Breast epithelium (tissue), 4 donors: ENCODE measurements at regions not wholly inside any gene's neighbourhood (a gene's known extent, or its start where the extent isn't known, plus 50 kb on each side); places are given as distances from the start of the nearest gene placed in this dataset.

Experiments used
- DNase-seq, 2 donors: peaks; one replicate each; pipeline ENCODE4 v3.0.0-alpha.2; 2019; ENCODE audit warnings: low spot score in 2 of 2
- H3K27ac ChIP-seq, 2 donors: fragments of 200-600 bp; sonication (generic) in 1 of 2; one replicate each; pipeline ENCODE4 v1.5.1; 2016 to 2019; ENCODE audit warnings: mild to moderate bottlenecking in 1 of 2
- H3K27me3 ChIP-seq, 2 donors: fragments of 200-600 bp; sonication (generic) in 1 of 2; one replicate each; pipeline versions ENCODE4 v1.5.1 to v1.6.0; 2017 to 2019; ENCODE audit warnings: control low read depth in 1 of 2, mild to moderate bottlenecking in 1 of 2
- H3K36me3 ChIP-seq: fragments of 200-600 bp; one replicate; pipeline ENCODE4 v1.5.1; 2019
- H3K4me1 ChIP-seq, 2 donors: fragments of 200-600 bp; sonication (generic); one replicate each; pipeline ENCODE4 v1.5.1; 2016 to 2019; ENCODE audit warnings: control low read depth in 1 of 2
- H3K4me3 ChIP-seq, 3 donors: fragments of 200-600 bp; sonication (generic); 1 replicate in 2 of 3; 2 replicates in 1 of 3; pipeline ENCODE4 v1.5.1; 2016 to 2019; ENCODE audit warnings: mild to moderate bottlenecking in 3 of 3, moderate library complexity in 2 of 3
- H3K9me3 ChIP-seq, 2 donors: fragments of 200-600 bp; sonication (generic) in 1 of 2; one replicate each; pipeline ENCODE4 v1.5.1; 2016 to 2019; ENCODE audit warnings: control low read depth in 1 of 2
- CTCF ChIP-seq, 3 donors: fragments of 450-650 bp; IDR thresholded peaks; one replicate each; pipeline ENCODE4 v1.5.1; 2016 to 2017; ENCODE audit warnings: antibody characterized with exemption in 3 of 3, mild to moderate bottlenecking in 3 of 3, moderate library complexity in 3 of 3
- POLR2A ChIP-seq: fragments of 450-650 bp; IDR thresholded peaks from one replicate; pipeline ENCODE4 v1.6.1; 2016; ENCODE audit warnings: antibody characterized with exemption, mild to moderate bottlenecking, moderate library complexity
- POLR2AphosphoS5 ChIP-seq, 3 donors: sonication (generic); formaldehyde crosslinking; IDR thresholded peaks; one replicate each; pipeline ENCODE4 v1.6.1; 2017; ENCODE audit warnings: antibody characterized with exemption in 3 of 3
- intact Hi-C: fragments of 100-400 bp; cut with DNase I; formaldehyde crosslinking; loops from one replicate; pipeline ENCODE4 v1.15.1; 2023; ENCODE audit warnings: low total_unique reads

DNA sequence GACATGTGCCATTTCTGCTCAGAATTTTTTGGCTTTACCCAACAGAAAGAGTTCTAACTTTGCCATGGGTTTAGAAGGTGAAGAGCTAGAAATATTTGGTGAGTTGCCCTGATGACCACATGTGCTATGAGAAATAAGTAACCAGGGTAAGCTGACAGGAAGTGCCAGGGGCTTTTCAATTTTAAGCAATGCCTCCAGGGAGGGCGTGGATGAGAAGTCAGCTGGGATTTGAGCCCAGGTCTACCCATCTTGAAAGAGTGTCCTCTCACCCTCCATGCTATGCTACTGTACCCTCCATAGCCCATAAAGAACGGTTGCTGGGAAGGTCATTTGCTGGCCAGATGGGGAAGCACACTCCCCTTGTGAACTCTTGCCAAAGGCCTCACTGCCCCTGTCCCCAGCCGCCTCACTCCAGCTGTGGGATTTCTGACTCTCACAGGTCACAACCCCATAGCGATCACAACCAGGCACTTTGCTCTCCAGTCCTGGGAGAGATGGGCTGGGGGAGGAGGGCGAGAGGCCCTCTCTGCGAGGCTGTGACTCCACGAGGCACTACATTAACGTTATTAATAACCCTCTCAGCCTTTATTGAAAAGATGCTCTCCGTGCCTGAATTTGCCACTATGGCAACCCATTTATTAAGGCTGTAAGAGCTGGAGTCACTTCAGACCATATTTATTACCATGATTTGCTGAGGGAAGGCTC lies 291.1 kb downstream of the DHX35 start:
- Histone ChIP-seq H3K27ac (no peak overlapping the region), H3K4me1 (no peaks in the 10 kb centered on the region), H3K36me3 (no peaks in the 10 kb centered on the region), H3K4me3 (no peak overlapping the region), H3K9me3 (no peaks in the 10 kb centered on the region), H3K27me3 (no peaks in the 10 kb centered on the region)
- no peak for DNase-seq
- TF ChIP-seq POLR2A (no peak), CTCF (IDR thresholded peaks at IDR 0.05) (no peak), POLR2AphosphoS5 (IDR thresholded peaks at IDR 0.05) (no peak)
- intact Hi-C loops: no loop called here

DNA sequence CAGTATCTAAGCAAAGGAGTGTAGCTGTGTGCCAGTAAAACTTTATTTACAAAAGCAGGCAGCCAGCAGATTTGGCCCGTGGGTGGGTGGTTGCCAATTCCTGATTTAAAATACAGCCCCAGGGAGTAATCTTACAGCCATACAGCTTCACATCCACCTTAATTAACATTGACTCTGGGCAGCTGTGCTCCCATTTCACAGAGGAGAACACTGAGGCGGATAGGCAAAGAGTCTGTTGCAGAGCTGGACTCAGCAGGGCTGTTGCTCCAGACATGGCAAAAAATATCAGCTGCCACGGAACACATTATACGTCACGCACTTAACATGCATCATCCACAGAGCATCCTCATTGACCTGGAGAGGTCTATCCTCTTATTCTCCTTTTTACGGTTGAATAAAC lies 289.9 kb downstream of the DHX35 start:
- TF ChIP-seq POLR2A (no peak), POLR2AphosphoS5 (IDR thresholded peaks at IDR 0.05) (no peak), CTCF (IDR thresholded peaks at IDR 0.05) (no peak)
- Histone ChIP-seq H3K27ac (no peak overlapping the region), H3K27me3 (no peaks in the 10 kb centered on the region), H3K36me3 (no peaks in the 10 kb centered on the region), H3K9me3 (no peaks in the 10 kb centered on the region), H3K4me3 (no peak overlapping the region), H3K4me1 (no peaks in the 10 kb centered on the region)
- intact Hi-C loops: no loop called here
- no peak for DNase-seq

- no peak for TF ChIP-seq POLR2A
- no peak for TF ChIP-seq CTCF (IDR thresholded peaks at IDR 0.05)
- TF ChIP-seq POLR2AphosphoS5 (IDR thresholded peaks at IDR 0.05): no peak
- H3K27me3 ChIP-seq: no peaks in the 10 kb centered on the region
- no peak overlapping the region for H3K4me3 ChIP-seq
- no peak for DNase-seq
- intact Hi-C loops: no loop called here
- no peak overlapping the region for H3K27ac ChIP-seq
- no peaks in the 10 kb centered on the region for H3K9me3 ChIP-seq
- H3K4me1 ChIP-seq: no peaks in the 10 kb centered on the region
- H3K36me3 ChIP-seq: no peaks in the 10 kb centered on the region
These were observed 287.7 kb downstream of the DHX35 start for GRCh38 chr20:39249798-39250197.

DNA sequence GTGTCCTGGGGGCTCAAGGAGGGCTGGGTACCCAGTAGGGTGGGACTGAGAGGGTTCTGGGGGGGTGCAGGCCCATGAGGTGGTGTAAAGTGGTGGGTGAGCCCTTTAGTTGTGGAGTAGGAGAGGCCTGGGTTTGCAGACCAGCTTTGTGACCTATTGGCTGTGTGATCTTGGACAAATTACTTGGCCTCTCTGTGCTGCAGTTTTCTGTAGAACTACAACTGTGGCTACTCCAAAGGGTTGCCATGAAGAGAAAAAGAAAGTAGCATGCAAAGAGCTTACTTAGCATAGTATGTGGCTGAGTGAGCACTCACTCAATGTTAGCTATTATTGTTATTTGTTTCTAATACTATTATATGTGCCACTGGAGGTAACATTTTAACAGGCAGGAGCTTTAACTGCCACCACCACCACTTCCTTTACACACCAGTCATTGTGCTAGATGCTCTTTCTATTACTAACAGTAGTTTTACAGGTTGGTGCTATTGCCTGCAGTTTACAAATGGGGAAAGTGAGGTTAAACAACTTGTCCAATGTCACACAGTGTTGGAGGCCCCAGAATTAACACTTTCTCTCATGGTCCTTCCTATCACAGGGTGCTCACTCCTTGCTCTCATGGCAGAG lies 286.8 kb downstream of the DHX35 start:
- Histone ChIP-seq H3K9me3 (no peaks in the 10 kb centered on the region), H3K36me3 (no peaks in the 10 kb centered on the region), H3K27me3 (no peaks in the 10 kb centered on the region), H3K4me1 (no peaks in the 10 kb centered on the region), H3K4me3 (no peak overlapping the region), H3K27ac (no peak overlapping the region)
- TF ChIP-seq CTCF (IDR thresholded peaks at IDR 0.05) (no peak), POLR2AphosphoS5 (IDR thresholded peaks at IDR 0.05) (no peak), POLR2A (no peak)
- DNase-seq: no peak
- intact Hi-C loops: no loop called here

- Histone ChIP-seq H3K27me3 (no peaks in the 10 kb centered on the region), H3K4me1 (no peaks in the 10 kb centered on the region), H3K9me3 (no peaks in the 10 kb centered on the region), H3K4me3 (no peak overlapping the region), H3K27ac (no peak overlapping the region), H3K36me3 (no peaks in the 10 kb centered on the region)
- DNase-seq: no peak
- intact Hi-C loops: no loop called here
- TF ChIP-seq CTCF (IDR thresholded peaks at IDR 0.05): no peak
- TF ChIP-seq POLR2AphosphoS5 (IDR thresholded peaks at IDR 0.05): no peak
- no peak for TF ChIP-seq POLR2A
These were observed 286.2 kb downstream of the DHX35 start for GRCh38 chr20:39248171-39248861.
